DND-41 (cell line): ENCODE measurements at regions not wholly inside any gene's neighbourhood (a gene's known extent, or its start where the extent isn't known, plus 50 kb on each side); places are given as distances from the start of the nearest gene placed in this dataset.

Source experiments
- EZH2 ChIP-seq: IDR thresholded peaks from 3 replicates; pipeline ENCODE4 v1.6.1; 2012; ENCODE audit warnings: borderline replicate concordance, low read depth, mild to moderate bottlenecking, moderate library complexity, low read length, inconsistent platforms; ENCODE audit not compliant: severe bottlenecking
- TF ChIP-seq, protein P1 (sequence below): IDR thresholded peaks from 2 replicates; pipeline ENCODE4 v1.5.1; 2012; ENCODE audit warnings: borderline replicate concordance, low read length, moderate library complexity, mild to moderate bottlenecking; ENCODE audit not compliant: poor library complexity, severe bottlenecking; ENCODE audit errors: extremely low read depth

DNA sequence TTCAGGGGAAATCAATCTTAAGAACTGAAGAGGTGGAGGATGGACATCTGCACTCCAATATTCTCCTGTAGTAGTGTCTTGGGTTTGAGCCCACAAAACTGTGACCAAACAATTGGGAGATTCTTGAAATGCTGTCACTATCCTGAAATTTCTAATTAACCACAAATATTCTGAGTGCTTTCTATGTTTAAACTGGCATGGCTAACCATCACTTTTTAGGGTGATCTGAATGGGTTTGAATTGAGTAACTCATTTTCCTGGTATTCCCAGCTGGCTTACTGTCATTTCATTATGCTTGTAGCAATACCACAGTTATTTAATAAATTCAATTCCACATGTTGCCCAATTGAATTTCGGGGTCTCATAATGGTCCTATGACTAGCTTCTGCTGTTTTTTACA, 216.9 kb upstream of the DCBLD2 start:
- TF ChIP-seq, protein P1, sequence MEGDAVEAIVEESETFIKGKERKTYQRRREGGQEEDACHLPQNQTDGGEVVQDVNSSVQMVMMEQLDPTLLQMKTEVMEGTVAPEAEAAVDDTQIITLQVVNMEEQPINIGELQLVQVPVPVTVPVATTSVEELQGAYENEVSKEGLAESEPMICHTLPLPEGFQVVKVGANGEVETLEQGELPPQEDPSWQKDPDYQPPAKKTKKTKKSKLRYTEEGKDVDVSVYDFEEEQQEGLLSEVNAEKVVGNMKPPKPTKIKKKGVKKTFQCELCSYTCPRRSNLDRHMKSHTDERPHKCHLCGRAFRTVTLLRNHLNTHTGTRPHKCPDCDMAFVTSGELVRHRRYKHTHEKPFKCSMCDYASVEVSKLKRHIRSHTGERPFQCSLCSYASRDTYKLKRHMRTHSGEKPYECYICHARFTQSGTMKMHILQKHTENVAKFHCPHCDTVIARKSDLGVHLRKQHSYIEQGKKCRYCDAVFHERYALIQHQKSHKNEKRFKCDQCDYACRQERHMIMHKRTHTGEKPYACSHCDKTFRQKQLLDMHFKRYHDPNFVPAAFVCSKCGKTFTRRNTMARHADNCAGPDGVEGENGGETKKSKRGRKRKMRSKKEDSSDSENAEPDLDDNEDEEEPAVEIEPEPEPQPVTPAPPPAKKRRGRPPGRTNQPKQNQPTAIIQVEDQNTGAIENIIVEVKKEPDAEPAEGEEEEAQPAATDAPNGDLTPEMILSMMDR: no peak
- TF ChIP-seq EZH2: no peak
